ENCODE measurements at regions not wholly inside any gene's neighbourhood (a gene's known extent, or its start where the extent isn't known, plus 50 kb on each side); places are given as distances from the start of the nearest gene placed in this dataset.
"Not testable (repeated sequence)": the region's sequence is repeated elsewhere in the genome, so short reads cannot be mapped to it uniquely, and the experiment has no call there.

DNA sequence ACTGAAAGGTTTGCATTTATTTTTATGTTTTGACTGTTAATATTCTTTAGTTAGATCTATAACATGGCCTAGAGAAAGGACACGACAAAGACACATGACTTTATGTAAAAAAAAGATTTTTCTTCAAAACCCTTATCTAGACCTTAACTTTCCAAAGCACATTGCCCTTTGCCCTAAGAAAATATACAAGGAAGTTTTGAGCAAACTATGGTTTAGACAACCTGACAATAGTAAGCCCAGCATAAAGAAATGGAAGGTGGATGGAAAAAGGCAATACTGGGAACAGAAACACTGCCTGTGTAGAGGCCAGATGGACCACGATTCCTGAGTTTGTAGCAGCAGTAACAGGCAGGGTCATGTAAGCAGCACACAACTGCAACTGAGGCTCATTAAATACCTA lies 724.0 kb downstream of the GALC start:
- ChIA-PET CTCF (no interaction called here), POLR2A (no interaction called here)

DNA sequence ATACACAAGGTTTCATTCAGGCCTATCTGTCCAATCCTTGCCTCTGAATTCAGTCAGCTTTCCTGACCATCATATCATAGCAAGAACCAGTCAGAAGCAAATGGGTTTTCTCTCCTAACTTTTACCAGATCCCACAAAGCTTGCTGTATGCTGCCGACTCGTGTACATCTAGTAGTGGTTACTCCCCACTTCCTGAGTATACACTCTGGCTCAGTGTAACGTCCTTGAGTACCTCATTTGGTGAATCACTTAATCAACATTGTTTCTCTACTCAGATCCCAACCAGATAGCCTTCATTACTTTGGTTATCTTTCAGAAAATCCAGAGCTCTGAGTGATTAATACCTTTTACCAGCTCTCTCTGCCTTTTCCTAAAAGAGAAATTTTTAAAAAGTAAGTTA lies 728.2 kb downstream of the GALC start:
- ChIA-PET POLR2A (no interaction called here), CTCF (no interaction called here)

DNA sequence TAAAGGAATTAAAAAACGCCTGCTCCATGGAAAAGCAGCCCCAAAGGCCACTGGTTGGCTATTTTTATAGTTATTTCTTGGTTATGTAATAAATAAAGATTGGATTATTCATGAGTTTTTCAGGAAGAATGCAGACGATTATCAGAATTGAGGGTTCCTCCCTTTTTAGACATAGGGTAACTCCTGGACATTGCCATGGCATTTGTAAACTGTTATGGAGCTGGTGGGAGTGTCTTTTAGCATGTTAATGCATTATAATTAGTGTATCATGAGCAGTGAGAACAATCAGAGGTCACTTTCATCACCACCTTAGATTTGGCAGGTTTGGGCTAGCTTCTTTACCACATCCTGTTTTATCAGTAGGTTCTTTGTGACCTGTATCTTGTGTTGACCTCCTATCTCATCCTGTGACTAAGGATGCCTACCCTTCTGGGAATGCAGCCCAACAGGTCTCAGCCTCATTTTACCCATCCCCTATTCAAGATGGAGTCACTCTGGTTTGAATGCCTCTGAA lies 728.7 kb downstream of the GALC start:
- POLR2A ChIA-PET, result no interaction called here
- CTCF ChIA-PET, result no interaction called here

DNA sequence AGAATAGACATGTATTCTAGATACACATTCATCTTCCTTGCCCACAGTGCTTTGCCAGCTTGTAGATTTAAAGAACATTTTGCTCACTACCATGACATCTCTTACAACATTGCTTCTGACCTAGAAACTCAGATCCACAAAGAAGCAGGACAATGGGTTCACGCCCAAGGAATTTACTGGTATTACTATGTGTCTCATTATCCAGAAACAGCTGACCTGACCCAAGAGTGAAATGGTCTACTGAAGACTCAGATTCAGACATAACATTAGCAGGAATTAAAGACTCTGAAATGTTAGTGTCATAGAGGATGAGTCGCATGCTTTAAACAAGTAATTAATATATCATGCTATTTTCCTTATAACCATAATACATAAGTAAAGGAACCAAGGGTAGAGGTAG lies 731.4 kb downstream of the GALC start:
- CTCF ChIA-PET, result no interaction called here
- POLR2A ChIA-PET, result no interaction called here

DNA sequence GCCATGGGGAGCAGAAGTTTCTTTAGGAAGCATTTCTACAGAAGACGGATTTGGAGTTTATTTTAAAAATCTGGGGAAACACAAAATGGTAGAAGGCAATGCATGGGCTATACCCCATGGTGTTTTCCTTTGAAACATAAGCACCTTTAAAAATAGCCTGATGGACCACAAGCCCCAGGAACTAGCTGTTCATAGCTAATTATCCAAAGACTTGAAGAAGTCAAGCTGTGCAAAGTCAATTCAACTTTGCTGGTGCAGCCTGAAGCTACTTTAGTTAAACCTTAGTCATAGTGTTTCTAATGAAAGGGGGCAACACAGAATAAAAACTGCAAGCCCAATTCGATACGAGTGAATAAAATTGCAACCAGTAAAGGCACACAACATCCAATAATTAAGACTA lies 732.5 kb downstream of the GALC start:
- CTCF ChIA-PET, result interaction anchor here (0.6 kb wide), 1 partner anchor 175 kb away, joined by 3 read pairs; no protein-coding TSS in a partner anchor
- POLR2A ChIA-PET, result no interaction called here

DNA sequence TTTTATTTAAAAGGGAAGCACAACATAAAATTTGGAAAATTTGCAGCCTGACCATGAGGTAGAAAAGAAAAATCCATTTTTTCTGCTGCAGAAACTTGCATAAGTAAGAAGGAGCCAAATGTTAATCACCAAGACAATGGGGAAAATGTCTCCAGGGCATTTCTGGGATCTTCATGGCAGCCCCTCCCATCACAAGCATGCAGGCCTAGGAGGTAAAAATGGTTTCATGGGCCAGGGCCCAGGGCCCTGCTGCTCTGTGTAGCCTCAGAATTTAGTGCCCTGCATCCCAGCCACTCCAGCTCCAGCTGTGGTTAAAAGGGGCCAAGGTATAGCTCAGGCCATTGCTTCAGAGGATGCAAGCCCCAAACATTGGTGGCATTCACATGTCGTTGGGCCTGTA lies 735.6 kb downstream of the GALC start:
- ChIA-PET POLR2A (no interaction called here), CTCF (no interaction called here)

DNA sequence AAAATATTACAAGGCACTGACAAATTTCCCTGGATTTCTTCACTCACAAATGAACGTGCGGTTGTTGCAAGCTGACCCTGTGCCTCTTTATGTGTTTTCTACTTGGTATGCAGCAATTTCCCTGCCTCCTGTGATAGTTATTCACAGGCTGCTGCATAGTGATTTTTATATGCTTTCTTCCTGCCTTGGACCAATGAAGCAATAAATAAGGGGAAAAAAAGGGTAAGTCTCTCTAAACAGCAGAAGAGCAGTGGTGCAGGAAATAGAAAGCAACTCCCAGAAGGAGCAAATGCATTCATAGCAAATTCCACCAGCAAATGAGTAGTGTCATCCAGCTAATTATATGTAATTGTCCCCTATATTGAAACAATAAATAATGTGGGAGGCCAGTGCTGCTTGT lies 737.9 kb downstream of the GALC start:
- CTCF ChIA-PET, result no interaction called here

DNA sequence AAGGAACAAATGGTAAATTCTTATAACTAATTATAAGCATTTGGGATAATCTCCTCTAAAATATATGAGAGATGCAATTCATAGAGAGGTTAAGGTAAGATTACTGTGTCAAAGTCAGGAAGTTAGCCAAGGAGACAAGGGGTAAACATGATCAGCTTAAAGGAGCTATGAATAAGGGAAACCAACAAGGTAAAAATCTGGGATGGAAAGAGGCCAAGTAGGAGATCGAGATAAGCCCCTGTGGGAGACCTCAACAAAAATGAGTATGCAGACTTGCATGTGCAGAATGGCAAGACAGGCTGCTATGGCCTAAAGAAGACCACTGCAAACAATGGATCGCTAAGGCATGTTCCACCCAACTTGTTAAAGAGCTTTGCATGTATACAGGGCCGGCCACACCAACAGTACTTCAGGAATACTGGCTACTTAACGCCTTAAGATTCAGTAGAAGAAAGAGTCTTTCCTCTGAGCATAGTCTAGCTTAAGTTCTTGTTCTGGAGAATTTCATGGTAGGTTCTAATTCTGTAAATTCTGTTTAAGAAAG lies 738.6 kb downstream of the GALC start:
- ChIA-PET CTCF (no interaction called here), POLR2A (no interaction called here)

More for the DNA sequence above, 737.9 kb downstream of the GALC start:
- POLR2A ChIA-PET, result no interaction called here

DNA sequence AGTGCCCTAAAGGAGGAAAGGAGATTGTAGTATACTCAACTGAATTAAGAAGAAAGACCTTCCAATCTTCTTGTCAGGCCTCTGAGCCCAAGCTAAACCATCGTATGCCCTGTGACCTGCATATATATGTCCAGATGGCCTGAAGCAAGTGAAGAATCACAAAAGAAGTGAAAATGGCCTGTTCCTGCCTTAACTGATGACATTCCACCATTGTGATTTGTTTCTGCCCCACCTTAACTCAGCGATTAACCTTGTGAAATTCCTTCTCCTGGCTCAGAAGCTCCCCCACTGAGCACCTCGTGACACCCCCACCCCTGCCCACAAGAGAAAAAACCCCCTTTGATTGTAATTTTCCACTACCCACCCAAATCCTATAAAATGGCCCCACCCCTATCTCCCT lies 739.2 kb downstream of the GALC start:
- POLR2A ChIA-PET, CTCF ChIA-PET: not testable (repeated sequence)

DNA sequence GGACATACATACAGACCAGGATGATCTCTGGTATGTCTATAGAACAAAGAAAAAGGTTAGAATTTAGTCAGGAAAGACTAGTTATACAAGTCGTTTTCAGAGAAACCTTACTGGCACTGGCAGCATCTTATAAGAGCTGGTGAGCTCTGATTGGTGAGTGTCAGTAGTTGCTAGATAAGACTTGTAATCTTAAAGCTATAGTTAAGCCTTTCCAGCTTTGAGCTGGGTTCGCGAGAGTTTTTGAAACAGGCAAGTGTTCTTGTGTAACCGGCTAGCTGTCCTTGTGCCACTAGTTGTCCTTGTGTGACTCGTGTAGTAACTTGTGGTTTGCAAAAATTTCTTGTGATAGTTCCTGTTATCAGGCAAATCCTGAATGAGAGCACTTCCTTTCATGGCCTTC lies 740.9 kb downstream of the GALC start:
- ChIA-PET POLR2A (no interaction called here), CTCF (no interaction called here)

DNA sequence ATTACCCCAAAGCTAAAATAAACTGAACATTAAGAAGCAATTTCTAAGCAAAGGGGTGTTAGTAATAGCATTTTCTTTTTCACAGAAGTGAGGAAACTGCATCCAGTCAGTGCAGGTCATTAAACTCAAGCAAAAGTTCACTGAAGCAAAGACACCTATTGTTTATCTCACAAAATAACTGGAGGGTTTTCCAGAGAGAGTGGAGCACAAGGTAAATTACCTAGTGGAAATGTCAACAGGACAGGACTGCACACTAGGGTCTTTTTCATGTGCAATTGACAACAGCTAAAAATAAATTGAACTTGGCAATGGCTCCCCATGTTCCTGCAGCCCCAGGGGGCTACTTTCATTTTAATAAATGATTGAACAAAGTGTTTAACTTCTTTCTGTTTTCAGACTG lies 742.0 kb downstream of the GALC start:
- CTCF ChIA-PET, result interaction anchor here (0.6 kb wide), 1 partner anchor 25 kb away, joined by 3 read pairs; no protein-coding TSS in a partner anchor
- POLR2A ChIA-PET, result no interaction called here

DNA sequence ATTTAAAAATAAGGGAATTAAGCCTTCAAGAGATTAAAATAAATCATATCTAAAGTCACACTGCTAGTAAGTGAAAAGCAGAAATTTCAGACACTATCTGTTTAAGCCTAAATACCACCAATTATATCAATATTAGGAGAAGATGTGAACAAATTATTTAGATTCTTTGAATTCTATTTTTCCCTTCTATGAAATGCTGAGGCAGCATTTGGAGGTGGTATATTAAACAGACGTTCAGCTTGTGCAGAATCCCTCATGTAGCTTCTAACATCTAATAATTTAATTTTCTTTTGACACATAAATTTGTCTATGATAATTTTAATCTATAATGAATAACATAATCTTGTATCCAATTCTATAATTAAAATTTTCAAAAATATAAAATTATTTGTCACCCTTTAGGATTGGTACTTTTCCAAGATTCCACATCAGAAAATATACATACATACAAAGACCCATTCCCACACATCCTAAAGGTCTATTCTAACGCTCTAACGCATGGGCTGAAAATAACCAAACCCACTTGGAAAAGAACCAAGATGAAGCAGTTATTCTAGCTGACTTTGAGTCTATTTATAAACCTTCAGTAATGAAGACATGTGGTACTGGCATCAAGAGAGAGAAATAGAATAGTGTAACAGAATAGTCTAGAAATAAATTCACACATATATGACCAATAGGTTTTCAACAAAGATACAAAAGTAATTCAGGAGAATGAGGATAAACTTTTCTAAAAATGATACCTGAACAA lies 751.8 kb downstream of the GALC start:
- CTCF ChIA-PET, result no interaction called here
- POLR2A ChIA-PET, result no interaction called here

DNA sequence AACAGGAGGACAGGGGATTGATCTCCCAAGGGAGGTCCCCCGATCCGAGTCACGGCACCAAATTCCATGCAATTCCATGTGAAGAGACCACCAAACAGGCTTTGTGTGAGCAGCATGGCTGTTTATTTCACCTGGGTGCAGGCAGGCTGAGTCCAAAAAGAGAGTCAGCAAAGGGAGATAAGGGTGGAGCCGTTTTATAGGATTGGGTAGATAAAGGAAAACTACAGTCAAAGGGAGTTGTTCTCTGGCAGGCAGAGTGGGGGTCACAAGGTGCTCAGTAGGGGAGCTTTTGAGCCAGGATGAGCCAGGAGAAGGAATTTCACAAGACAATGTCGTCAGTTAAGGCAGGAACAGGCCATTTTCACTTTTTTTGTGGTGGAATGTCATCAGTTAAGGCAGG lies 752.7 kb downstream of the GALC start:
- CTCF ChIA-PET, POLR2A ChIA-PET: not testable (repeated sequence)

DNA sequence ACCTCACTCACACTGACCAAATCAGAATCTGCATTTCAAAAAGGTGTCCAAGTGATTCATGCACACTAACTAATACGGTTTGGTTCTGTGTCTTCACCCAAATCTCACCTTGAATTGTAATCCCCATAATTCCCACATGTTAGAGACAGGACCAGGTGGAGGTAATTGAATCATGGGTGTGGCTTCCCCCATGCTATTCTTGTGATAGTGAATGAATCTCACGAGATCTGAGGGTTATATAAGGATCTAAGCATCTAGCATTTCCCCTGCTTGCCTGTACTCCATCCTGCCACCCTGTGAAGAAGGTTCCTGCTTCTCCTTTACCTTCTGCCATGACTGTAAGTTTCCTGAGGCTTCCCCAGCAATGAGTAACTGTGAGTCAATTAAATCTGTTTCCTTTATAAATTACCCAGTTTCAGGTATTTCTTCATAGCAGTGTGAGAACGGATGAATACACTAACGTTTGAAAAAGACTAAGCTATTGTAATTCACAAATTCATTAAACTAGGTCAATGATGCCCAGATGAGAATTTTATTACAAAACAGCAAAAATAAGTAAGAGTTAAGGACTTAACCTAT lies 759.1 kb downstream of the GALC start:
- ChIA-PET POLR2A (no interaction called here), CTCF (no interaction called here)

DNA sequence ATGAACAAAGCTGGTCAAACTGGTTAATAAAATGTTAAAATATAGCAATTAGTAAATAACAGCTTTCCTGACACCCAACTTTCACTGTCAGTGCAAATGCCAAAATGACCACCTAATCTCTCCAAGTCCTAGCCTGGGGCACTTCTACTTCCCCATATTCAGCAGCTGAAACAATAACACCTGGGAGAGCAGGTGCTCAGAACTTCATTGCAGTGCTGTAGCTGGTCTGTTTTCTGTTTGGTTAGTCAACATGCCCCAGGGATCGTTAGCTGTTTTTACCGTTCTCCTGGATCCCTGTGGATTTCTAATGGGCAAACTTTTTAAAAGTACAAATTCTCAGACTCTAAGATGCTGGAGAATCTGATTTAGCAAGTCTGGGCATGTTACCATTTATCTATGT lies 759.7 kb downstream of the GALC start:
- ChIA-PET CTCF (no interaction called here), POLR2A (no interaction called here)

DNA sequence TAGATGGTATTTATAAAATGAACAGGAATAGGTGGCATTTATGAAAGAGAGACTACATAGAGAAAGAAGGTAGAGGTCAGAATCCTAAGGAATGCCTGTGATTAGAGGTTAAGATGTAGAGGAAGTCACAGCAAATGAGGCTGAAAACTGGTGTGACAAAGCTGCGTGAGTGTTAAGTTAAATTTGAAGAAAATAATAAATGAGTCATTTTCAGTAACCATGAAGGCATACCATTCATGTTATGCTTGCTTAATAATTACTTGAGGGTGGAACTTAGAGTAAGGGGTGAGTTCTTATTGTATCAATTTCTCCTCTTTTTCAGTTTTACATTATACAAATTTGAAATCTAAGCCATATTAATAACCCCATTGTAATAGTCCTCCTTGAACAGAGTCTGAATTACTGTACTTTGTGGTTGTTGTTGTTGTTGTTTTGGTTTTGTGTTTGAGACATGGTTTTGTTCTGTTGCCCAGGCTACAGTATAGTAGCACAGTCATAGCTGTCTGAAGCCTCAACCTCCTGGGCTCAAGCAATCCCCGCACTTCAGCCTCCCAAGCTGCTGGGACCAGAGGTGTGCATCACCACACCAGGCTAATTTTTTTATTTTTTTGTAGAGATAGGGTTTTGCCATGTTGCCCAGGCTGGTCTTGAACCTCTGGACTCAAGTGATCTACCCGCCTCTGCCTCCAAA lies 761.5 kb downstream of the GALC start:
- POLR2A ChIA-PET, result no interaction called here
- CTCF ChIA-PET, result no interaction called here

DNA sequence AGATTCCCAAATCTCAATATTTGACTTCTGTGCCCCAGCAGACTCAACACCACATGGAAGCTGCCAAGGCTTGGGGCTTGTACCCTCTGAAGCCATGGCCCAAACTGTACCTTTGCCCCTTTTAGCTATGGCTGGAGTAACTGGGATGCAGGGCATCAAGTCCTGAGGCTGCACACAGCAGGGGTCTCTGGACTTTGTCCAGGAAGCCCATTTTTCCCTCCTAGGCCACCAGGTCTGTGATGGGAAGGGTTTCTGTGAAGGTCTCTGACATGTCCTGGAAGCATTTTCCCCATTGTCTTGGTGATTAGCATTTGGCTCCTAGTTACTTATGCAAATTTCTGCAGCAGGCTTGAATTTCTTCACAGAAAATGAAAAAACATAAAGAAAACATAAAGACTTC lies 762.3 kb downstream of the GALC start:
- POLR2A ChIA-PET, result no interaction called here

DNA sequence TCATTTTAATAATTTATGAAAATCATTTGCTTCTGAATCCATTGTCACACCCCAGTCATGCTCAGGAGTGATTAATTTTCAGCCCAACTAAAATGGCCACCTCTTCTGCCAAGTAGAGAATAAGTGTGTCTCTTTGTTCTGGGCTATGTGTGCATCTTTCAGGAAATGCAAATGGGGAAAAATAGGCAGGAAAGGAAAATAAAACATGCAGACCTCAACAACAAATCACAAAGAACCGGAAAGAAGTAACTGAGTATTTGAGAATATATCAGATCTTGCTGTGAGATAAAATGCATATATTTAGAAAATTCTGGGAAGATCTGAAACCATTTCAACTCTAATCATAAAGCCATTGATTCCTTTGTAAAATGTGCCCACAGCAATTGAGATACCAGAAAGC lies 763.9 kb downstream of the GALC start:
- POLR2A ChIA-PET, result no interaction called here
- CTCF ChIA-PET, result no interaction called here

More for the DNA sequence above, 762.3 kb downstream of the GALC start:
- CTCF ChIA-PET, result no interaction called here

DNA sequence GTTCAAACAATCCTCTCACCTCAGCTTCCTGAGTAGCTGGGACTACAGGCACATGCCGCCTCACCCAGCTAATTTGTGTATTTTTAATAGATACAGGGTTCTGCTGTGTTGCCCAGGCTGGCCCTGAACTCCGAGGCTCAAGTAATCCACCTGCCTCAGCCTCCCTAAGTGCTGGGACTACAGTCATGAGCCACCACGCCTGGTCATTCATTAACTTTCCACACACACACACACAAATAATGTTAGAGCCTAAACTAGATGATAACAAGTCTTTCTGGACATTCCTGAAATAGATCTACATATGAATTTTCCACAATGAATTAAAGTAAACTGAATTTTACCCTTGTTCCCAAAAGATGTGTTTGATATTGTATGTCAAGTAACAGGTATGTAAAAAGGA lies 776.0 kb downstream of the GALC start:
- ChIA-PET POLR2A (no interaction called here), CTCF (no interaction called here)

DNA sequence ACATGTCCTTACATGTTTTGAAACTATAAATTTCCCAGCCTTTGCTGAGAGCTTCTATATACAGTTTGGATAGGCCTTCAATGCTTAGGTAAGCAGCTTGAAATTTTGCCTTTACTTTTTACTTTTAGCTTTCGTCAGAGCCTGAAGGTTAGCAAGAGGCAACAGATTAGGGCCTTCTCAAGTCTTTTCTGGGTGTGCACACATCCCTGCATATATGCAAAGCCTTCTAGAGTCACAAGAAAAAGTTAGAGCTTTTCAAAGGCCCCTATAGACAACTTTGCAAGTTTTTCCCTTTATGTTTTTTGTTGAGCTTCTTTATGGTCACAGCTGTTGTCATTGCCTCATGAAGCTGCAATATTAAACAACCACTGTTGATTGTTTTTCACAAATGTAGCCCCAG lies 778.4 kb downstream of the GALC start:
- POLR2A ChIA-PET, result no interaction called here
- CTCF ChIA-PET, result no interaction called here

DNA sequence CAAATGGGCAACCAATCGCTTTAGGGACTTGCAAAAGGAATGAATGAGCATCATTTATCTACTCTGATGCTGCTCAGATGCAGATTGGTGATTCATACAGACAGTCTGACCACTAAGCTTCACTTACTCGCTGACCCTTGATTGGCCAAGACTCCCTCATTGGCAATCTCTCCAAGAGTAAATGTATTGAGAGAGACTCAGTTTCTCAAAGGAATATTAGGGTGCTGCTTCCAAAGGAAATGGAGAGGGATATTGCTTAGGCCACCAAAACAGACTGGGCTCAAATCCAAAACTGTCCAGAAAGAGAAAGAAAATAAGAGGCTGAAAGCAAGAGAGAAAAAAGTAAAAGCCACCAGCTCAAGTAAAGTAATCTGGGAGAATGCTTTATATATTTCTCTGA lies 785.2 kb downstream of the GALC start:
- ChIA-PET CTCF (no interaction called here), POLR2A (no interaction called here)
